Esophagus squamous epithelium (tissue), 5 donors: ENCODE measurements at regions not wholly inside any gene's neighbourhood (a gene's known extent, or its start where the extent isn't known, plus 50 kb on each side); places are given as distances from the start of the nearest gene placed in this dataset.

ENCODE experiments used
- DNase-seq: peaks from one replicate; lab custom pipeline; 2025; lab: John Stamatoyannopoulos, UW
- H3K27ac ChIP-seq, 4 donors: fragments of 200-600 bp; sonication (generic); one replicate each; pipeline ENCODE4 v1.5.1; 2016 to 2019; ENCODE audit warnings: mild to moderate bottlenecking in 1 of 4
- H3K27me3 ChIP-seq, 4 donors: fragments of 200-600 bp; sonication (generic); 1 replicate in 3 of 4; 2 replicates in 1 of 4; pipeline versions ENCODE4 v1.5.1 to v1.6.0; 2017 to 2021; ENCODE audit warnings: antibody characterized with exemption in 1 of 4
- H3K36me3 ChIP-seq, 3 donors: fragments of 200-600 bp; sonication (generic); one replicate each; pipeline ENCODE4 v1.5.1; 2016 to 2019
- H3K4me1 ChIP-seq, 3 donors: fragments of 200-600 bp; sonication (generic); one replicate each; pipeline ENCODE4 v1.5.1; 2017 to 2019
- H3K4me3 ChIP-seq, 4 donors: fragments of 200-600 bp; sonication (generic); 1 replicate in 3 of 4; 2 replicates in 1 of 4; pipeline ENCODE4 v1.5.1; 2016 to 2019; ENCODE audit warnings: mild to moderate bottlenecking in 2 of 4, moderate library complexity in 1 of 4
- H3K9me3 ChIP-seq, 3 donors: fragments of 200-600 bp; sonication (generic); one replicate each; pipeline ENCODE4 v1.5.1; 2016 to 2019
- CTCF ChIP-seq, 6 experiments: fragments of 450-650 bp in 4 of 6; fragments of 200-600 bp in 2 of 6; sonication (generic) in 2 of 6; IDR thresholded peaks; one replicate each; pipeline ENCODE4 v1.5.1; 2016 to 2019; ENCODE audit warnings: antibody characterized with exemption in 6 of 6, mild to moderate bottlenecking in 4 of 6, moderate library complexity in 4 of 6
- POLR2A ChIP-seq, 4 donors: fragments of 450-650 bp; IDR thresholded peaks; one replicate each; pipeline ENCODE4 v1.6.1; 2017; ENCODE audit warnings: antibody characterized with exemption in 4 of 4, mild to moderate bottlenecking in 4 of 4, moderate library complexity in 3 of 4
- WGBS, 2 donors: methylation state at CpG; one replicate each; pipeline ENCODE4 v1.1.5; 2018; 5-methylcytosine and 5-hydroxymethylcytosine counted together
- intact Hi-C: fragments of 100-400 bp; cut with DNase I; formaldehyde crosslinking; loops from one replicate; pipeline ENCODE4 v1.15.0; 2022
- donor health status: DM: yes; HTN: yes; CAD: no.

- no peaks in the 10 kb centered on the region for H3K9me3 ChIP-seq
- H3K4me1 ChIP-seq = peaks cover 0 to 13% (median 5%) of the 10 kb centered on the region in 3 donors
- no peak for DNase-seq
- no peak for TF ChIP-seq CTCF (IDR thresholded peaks at IDR 0.05)
- intact Hi-C loops = no loop called here
- H3K36me3 ChIP-seq = no peaks in the 10 kb centered on the region
- no peak overlapping the region for H3K27ac ChIP-seq
- H3K27me3 ChIP-seq = no peaks in the 10 kb centered on the region
- H3K4me3 ChIP-seq = no peak overlapping the region
- 65 to 79% methylated on average over 6 to 7 of the region's 10 CpGs for WGBS, 2 donors
Measured at GRCh38 chr10:78911533-78912340, 157.0 kb upstream of the ZMIZ1 start.

DNA sequence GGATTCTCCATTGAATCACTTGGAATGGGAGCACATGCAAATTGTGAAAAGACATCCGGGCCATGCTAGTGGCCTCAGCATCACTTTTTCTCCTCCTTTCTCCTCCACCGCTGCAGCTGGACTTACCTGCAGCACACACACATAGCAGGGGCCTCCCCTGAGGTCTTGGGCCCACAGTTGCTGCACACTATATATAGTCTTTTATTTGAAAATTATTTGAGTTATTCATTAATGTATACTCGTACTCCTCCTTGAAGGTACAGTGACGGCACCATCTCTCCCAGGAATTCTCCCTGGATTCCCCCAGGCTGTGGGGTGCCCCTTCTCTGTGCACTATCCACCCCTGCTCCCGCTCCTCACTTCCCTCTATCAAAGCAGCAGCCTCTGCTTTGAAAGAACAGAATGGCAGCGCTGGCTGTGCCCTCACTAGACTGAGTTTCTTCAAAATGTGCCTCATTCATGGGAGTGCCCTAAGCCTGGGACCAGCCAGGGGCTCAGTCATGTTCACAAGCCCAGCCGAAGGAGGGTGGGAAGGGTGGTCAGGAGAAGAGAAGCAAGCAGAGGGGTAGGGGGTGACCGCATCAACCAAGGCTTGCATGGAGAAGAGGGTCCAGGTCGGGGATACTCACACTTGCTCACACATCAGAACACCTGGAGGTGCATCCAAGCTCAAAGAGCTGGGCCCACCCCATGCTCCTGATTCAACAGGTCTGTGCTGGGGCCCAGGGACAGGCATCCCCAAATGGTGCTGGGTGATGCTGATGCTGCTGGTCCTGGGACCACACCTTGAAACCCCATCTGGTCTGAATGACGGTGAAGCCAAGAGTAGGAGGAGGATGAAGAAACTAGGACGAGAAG, 156.2 kb upstream of the ZMIZ1 start:
- intact Hi-C loops = no loop called here
- Histone ChIP-seq H3K9me3 (no peaks in the 10 kb centered on the region), H3K36me3 (no peaks in the 10 kb centered on the region), H3K4me3 (no peak overlapping the region), H3K27ac (no peak overlapping the region), H3K27me3 (no peaks in the 10 kb centered on the region), H3K4me1 (peaks cover 0 to 13% (median 5%) of the 10 kb centered on the region in 3 donors)
- 72 to 90% methylated on average over 9 to 10 of the region's 11 CpGs for WGBS, 2 donors
- no peak for TF ChIP-seq POLR2A (IDR thresholded peaks at IDR 0.05)
- no peak for TF ChIP-seq CTCF (IDR thresholded peaks at IDR 0.05)
- DNase-seq = no peak

DNA sequence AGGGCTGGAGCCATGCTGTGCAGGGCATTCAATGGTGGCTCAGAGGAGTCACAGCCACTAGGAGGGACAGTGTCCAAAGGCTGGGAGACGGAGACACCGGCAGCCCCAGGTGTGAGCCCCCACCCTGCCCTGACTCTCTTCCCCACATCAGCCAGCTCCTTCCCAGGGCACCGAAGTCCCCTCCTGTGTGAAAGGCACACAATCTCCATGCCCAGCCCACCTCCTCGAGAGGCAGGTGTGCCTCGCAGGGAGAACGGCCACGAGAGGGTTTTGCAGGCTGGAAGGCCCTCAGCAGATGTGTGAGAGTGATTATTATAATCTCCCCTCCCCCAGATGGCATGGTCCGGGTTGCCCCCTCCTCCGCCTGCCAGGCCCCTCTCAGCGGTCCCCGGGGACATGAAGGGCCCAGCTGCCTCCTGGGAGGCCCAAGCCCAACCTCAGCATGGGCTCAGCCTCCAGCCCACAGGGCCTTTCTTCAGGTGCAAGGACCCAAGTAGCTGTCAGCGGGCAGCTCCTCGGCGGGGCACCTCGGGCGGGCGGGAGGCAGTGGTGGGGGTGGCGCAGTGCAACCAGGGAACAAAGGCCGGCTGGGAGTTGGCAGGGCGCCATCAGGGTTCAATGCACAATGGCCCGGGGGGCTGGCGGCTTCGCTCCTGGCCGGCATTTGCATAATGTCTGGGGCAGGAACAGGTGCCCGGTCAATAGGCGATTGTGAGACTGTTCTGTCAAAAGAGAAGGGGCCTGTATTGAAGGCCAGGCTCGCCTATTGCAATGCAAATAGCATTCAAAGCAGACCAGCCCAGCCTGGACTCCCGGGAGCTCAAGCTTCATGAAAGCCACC, 155.3 kb upstream of the ZMIZ1 start:
- Histone ChIP-seq H3K27me3 (no peaks in the 10 kb centered on the region), H3K9me3 (no peaks in the 10 kb centered on the region), H3K36me3 (no peaks in the 10 kb centered on the region), H3K4me1 (peaks cover 0 to 13% (median 5%) of the 10 kb centered on the region in 3 donors), H3K4me3 (no peak overlapping the region), H3K27ac (no peak overlapping the region)
- TF ChIP-seq CTCF (IDR thresholded peaks at IDR 0.05) (no peak), POLR2A (IDR thresholded peaks at IDR 0.05) (no peak)
- 62 to 68% methylated on average over 8 to 15 of the region's 28 CpGs for WGBS, 2 donors
- no peak for DNase-seq
- intact Hi-C loops = no loop called here

GRCh38 chr10:78914060-78914378, 154.7 kb upstream of the ZMIZ1 start:
- 45 to 63% methylated on average over 3 to 6 of the region's 10 CpGs for WGBS, 2 donors
- H3K4me1 ChIP-seq = peaks cover 0 to 13% (median 5%) of the 10 kb centered on the region in 3 donors
- DNase-seq = no peak
- H3K36me3 ChIP-seq = no peaks in the 10 kb centered on the region
- H3K27me3 ChIP-seq = no peaks in the 10 kb centered on the region
- no peak overlapping the region for H3K4me3 ChIP-seq
- no peak overlapping the region for H3K27ac ChIP-seq
- intact Hi-C loops = no loop called here
- H3K9me3 ChIP-seq = no peaks in the 10 kb centered on the region
- TF ChIP-seq POLR2A (IDR thresholded peaks at IDR 0.05) (no peak), CTCF (IDR thresholded peaks at IDR 0.05) (no peak)
